PC-9 (cell line): ENCODE measurements at regions not wholly inside any gene's neighbourhood (a gene's known extent, or its start where the extent isn't known, plus 50 kb on each side); places are given as distances from the start of the nearest gene placed in this dataset.

Experiments
- EZH2 ChIP-seq: fragments of 200-600 bp; sonication (generic); IDR thresholded peaks from 2 replicates; pipeline ENCODE4 v1.8.0; 2017; ENCODE audit warnings: antibody characterized with exemption, low read depth
- TF ChIP-seq, protein P1 (sequence below): fragments of 200-600 bp; sonication (generic); conservative IDR thresholded peaks from 2 replicates; pipeline ENCODE4 v1.6.1; 2017; ENCODE audit warnings: mixed run types, antibody characterized with exemption, mild to moderate bottlenecking, moderate library complexity

DNA sequence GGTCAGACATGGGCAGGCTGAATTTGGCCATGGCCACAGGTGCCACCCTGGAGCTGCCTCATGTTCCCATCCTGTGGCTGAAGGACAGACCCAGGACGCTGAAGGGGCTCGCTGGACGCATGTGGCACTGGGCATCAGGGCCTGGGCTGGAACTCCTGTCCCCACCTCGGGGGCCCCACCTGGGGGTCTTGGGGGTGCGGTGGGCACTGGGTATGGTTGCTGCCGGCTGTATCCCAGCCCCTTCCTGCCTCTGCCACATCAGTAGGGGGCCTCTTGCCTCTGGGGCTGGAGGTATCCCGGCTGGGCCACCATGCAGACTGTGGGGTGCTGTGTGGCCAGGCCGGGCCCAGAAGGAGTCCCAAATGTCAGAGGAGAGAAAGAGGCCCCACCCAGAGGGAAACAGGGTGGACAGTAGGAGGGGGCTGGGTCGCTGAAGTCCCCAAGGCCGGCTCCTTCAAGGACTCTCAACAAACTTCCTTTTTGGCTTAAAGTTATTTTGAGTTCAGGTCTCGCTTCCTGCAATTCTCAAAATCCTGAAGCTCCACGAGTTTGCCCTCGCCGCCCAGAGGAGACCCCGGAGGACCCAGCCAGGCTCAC, 78.7 kb downstream of the SIK1 start:
- TF ChIP-seq, protein P1, sequence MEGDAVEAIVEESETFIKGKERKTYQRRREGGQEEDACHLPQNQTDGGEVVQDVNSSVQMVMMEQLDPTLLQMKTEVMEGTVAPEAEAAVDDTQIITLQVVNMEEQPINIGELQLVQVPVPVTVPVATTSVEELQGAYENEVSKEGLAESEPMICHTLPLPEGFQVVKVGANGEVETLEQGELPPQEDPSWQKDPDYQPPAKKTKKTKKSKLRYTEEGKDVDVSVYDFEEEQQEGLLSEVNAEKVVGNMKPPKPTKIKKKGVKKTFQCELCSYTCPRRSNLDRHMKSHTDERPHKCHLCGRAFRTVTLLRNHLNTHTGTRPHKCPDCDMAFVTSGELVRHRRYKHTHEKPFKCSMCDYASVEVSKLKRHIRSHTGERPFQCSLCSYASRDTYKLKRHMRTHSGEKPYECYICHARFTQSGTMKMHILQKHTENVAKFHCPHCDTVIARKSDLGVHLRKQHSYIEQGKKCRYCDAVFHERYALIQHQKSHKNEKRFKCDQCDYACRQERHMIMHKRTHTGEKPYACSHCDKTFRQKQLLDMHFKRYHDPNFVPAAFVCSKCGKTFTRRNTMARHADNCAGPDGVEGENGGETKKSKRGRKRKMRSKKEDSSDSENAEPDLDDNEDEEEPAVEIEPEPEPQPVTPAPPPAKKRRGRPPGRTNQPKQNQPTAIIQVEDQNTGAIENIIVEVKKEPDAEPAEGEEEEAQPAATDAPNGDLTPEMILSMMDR = no peak
- TF ChIP-seq EZH2 = no peak
